ENCODE measurements at regions not wholly inside any gene's neighbourhood (a gene's known extent, or its start where the extent isn't known, plus 50 kb on each side); places are given as distances from the start of the nearest gene placed in this dataset.

DNA sequence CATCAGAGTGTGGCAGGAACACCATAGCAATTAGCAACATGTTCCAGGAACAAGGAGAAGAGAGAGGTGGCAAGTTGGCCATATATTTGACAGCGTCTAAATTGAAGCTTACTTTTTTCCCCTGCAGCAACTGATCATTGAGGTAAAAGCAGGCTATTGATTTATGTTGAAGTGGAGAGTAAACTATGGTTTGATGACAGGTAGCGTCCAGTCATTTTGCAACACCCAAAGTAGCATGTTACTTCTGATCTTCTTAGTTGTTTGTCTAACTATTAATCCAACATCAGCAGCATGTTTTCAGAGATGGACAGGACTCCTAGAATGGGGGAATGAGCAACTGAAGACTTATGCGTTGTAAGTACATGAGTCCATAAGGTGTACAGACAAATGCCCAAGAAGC is 225.8 kb downstream of the ZPLD1 start:
- H3K9ac ChIP-seq (ENCODE audit: low read depth, low read length, poor library complexity): no peak overlapping the region
- H3K79me1 ChIP-seq (ENCODE audit: low read depth, low read length): no peaks in the 10 kb centered on the region
- H3K4ac ChIP-seq (ENCODE audit: low read length): no peak overlapping the region
- no CpG with 5 or more reads among the region's 3 CpGs for WGBS, 2 donors (ENCODE audit: extremely low coverage in 2 of 2, insufficient read length in 2 of 2, insufficient replicate concordance in 1 of 2)
- no peak overlapping the region for H3K14ac ChIP-seq (ENCODE audit: low read length)
- H3K18ac ChIP-seq (ENCODE audit: low read length): no peak overlapping the region
- H3K9me3 ChIP-seq (replicated peaks in 1 of 2; ENCODE audit: control insufficient read depth in 2 of 2, insufficient read depth in 1 of 2, low read depth in 1 of 2, low read length in 2 of 2): no peaks in the 10 kb centered on the region
- H3K27ac ChIP-seq (replicated peaks; ENCODE audit: low read length): no peak overlapping the region
- no peak overlapping the region for H2BK5ac ChIP-seq (ENCODE audit: low read length)
- no peak overlapping the region for H2AFZ ChIP-seq (ENCODE audit: low read length)
- no peaks in the 10 kb centered on the region for H3K27me3 ChIP-seq (ENCODE audit: control insufficient read depth in 3 of 3, insufficient read depth in 3 of 3, low read depth in 1 of 3, low read length in 3 of 3)
- H3K4me2 ChIP-seq (ENCODE audit: insufficient read depth, low read length, poor library complexity, severe bottlenecking): no peak overlapping the region
- no peak overlapping the region for H3K4me3 ChIP-seq (ENCODE audit: low read length in 2 of 2)
- no peak for DNase-seq (ENCODE audit: low spot score)
- no peaks in the 10 kb centered on the region for H3K4me1 ChIP-seq (ENCODE audit: control insufficient read depth in 2 of 2, insufficient read depth in 1 of 2, low read depth in 1 of 2, low read length in 2 of 2)
- H2BK120ac ChIP-seq (ENCODE audit: low read depth, low read length): no peak overlapping the region
- H4K91ac ChIP-seq (ENCODE audit: low read depth, low read length, poor library complexity): no peak overlapping the region
- no peak overlapping the region for H4K8ac ChIP-seq (ENCODE audit: low read depth, low read length)
- H2BK15ac ChIP-seq (ENCODE audit: low read length): no peak overlapping the region
- H2AK5ac ChIP-seq (ENCODE audit: low read depth, low read length): no peak overlapping the region
- no peak overlapping the region for H3K23ac ChIP-seq (ENCODE audit: low read depth, low read length, poor library complexity)
- H2BK12ac ChIP-seq (ENCODE audit: low read length): no peak overlapping the region
- H3K36me3 ChIP-seq (replicated peaks in 1 of 2; ENCODE audit: control insufficient read depth in 2 of 2, insufficient read depth in 2 of 2, low read length in 2 of 2): no peaks in the 10 kb centered on the region

GRCh38 chr3:102661707-102662497 is 227.1 kb downstream of the ZPLD1 start:
- no peak overlapping the region for H3K18ac ChIP-seq (ENCODE audit: low read length)
- H3K4me3 ChIP-seq (ENCODE audit: low read length in 2 of 2): no peak overlapping the region
- no peaks in the 10 kb centered on the region for H3K4me1 ChIP-seq (ENCODE audit: control insufficient read depth in 2 of 2, insufficient read depth in 1 of 2, low read depth in 1 of 2, low read length in 2 of 2)
- no peak overlapping the region for H2BK15ac ChIP-seq (ENCODE audit: low read length)
- H2AK5ac ChIP-seq (ENCODE audit: low read depth, low read length): no peak overlapping the region
- H2BK5ac ChIP-seq (ENCODE audit: low read length): no peak overlapping the region
- no peaks in the 10 kb centered on the region for H3K27me3 ChIP-seq (ENCODE audit: control insufficient read depth in 3 of 3, insufficient read depth in 3 of 3, low read depth in 1 of 3, low read length in 3 of 3)
- H3K4me2 ChIP-seq (ENCODE audit: insufficient read depth, low read length, poor library complexity, severe bottlenecking): no peak overlapping the region
- H3K36me3 ChIP-seq (replicated peaks in 1 of 2; ENCODE audit: control insufficient read depth in 2 of 2, insufficient read depth in 2 of 2, low read length in 2 of 2): no peaks in the 10 kb centered on the region
- no peak overlapping the region for H2AFZ ChIP-seq (ENCODE audit: low read length)
- H3K27ac ChIP-seq (replicated peaks; ENCODE audit: low read length): no peak overlapping the region
- no CpG with 5 or more reads among the region's 5 CpGs for WGBS, 2 donors (ENCODE audit: extremely low coverage in 2 of 2, insufficient read length in 2 of 2, insufficient replicate concordance in 1 of 2)
- H2BK120ac ChIP-seq (ENCODE audit: low read depth, low read length): no peak overlapping the region
- H3K9ac ChIP-seq (ENCODE audit: low read depth, low read length, poor library complexity): no peak overlapping the region
- H3K14ac ChIP-seq (ENCODE audit: low read length): no peak overlapping the region
- H4K91ac ChIP-seq (ENCODE audit: low read depth, low read length, poor library complexity): no peak overlapping the region
- H2BK12ac ChIP-seq (ENCODE audit: low read length): no peak overlapping the region
- no peak for DNase-seq (ENCODE audit: low spot score)
- no peak overlapping the region for H3K23ac ChIP-seq (ENCODE audit: low read depth, low read length, poor library complexity)
- no peaks in the 10 kb centered on the region for H3K79me1 ChIP-seq (ENCODE audit: low read depth, low read length)
- no peak overlapping the region for H3K4ac ChIP-seq (ENCODE audit: low read length)
- no peaks in the 10 kb centered on the region for H3K9me3 ChIP-seq (replicated peaks in 1 of 2; ENCODE audit: control insufficient read depth in 2 of 2, insufficient read depth in 1 of 2, low read depth in 1 of 2, low read length in 2 of 2)
- H4K8ac ChIP-seq (ENCODE audit: low read depth, low read length): no peak overlapping the region

DNA sequence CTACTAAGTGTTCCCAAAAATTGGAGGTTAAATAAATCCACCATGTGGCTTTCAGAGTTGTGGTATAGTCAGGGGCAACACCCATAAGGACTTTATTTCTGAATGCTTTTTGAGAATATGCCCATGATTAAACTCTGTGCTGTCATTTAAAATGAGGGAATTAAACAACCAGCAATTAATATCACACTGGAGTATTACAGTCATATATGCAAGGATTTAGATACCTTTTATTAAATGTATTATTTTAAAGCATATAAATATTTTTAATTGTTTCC is 227.6 kb downstream of the ZPLD1 start:
- H2BK5ac ChIP-seq (ENCODE audit: low read length): no peak overlapping the region

GRCh38 chr3:102664126-102664525 is 229.3 kb downstream of the ZPLD1 start:
- no peaks in the 10 kb centered on the region for H3K9me3 ChIP-seq (replicated peaks in 1 of 2; ENCODE audit: control insufficient read depth in 2 of 2, insufficient read depth in 1 of 2, low read depth in 1 of 2, low read length in 2 of 2)
- no peak for DNase-seq (ENCODE audit: low spot score)
- no peak overlapping the region for H3K4ac ChIP-seq (ENCODE audit: low read length)
- no peak overlapping the region for H3K9ac ChIP-seq (ENCODE audit: low read depth, low read length, poor library complexity)
- H3K79me1 ChIP-seq (ENCODE audit: low read depth, low read length): no peaks in the 10 kb centered on the region
- H2BK12ac ChIP-seq (ENCODE audit: low read length): no peak overlapping the region
- H3K18ac ChIP-seq (ENCODE audit: low read length): no peak overlapping the region
- no peak overlapping the region for H3K14ac ChIP-seq (ENCODE audit: low read length)
- H2BK5ac ChIP-seq (ENCODE audit: low read length): no peak overlapping the region
- no peak overlapping the region for H2BK120ac ChIP-seq (ENCODE audit: low read depth, low read length)
- H2AK5ac ChIP-seq (ENCODE audit: low read depth, low read length): no peak overlapping the region
- no peak overlapping the region for H2AFZ ChIP-seq (ENCODE audit: low read length)
- no peak overlapping the region for H2BK15ac ChIP-seq (ENCODE audit: low read length)
- no peaks in the 10 kb centered on the region for H3K4me1 ChIP-seq (ENCODE audit: control insufficient read depth in 2 of 2, insufficient read depth in 1 of 2, low read depth in 1 of 2, low read length in 2 of 2)
- no peak overlapping the region for H4K8ac ChIP-seq (ENCODE audit: low read depth, low read length)
- H3K4me3 ChIP-seq (ENCODE audit: low read length in 2 of 2): no peak overlapping the region
- H3K23ac ChIP-seq (ENCODE audit: low read depth, low read length, poor library complexity): no peak overlapping the region
- H4K91ac ChIP-seq (ENCODE audit: low read depth, low read length, poor library complexity): no peak overlapping the region
- H3K27me3 ChIP-seq (ENCODE audit: control insufficient read depth in 3 of 3, insufficient read depth in 3 of 3, low read depth in 1 of 3, low read length in 3 of 3): no peaks in the 10 kb centered on the region
- WGBS, 2 donors (ENCODE audit: extremely low coverage in 2 of 2, insufficient read length in 2 of 2, insufficient replicate concordance in 1 of 2): no CpG with 5 or more reads among the region's 6 CpGs
- H3K36me3 ChIP-seq (replicated peaks in 1 of 2; ENCODE audit: control insufficient read depth in 2 of 2, insufficient read depth in 2 of 2, low read length in 2 of 2): no peaks in the 10 kb centered on the region
- no peak overlapping the region for H3K27ac ChIP-seq (replicated peaks; ENCODE audit: low read length)
- no peak overlapping the region for H3K4me2 ChIP-seq (ENCODE audit: insufficient read depth, low read length, poor library complexity, severe bottlenecking)

More for the DNA sequence above, 227.6 kb downstream of the ZPLD1 start:
- H4K91ac ChIP-seq (ENCODE audit: low read depth, low read length, poor library complexity): no peak overlapping the region
- DNase-seq (ENCODE audit: low spot score): no peak
- no peak overlapping the region for H3K4me2 ChIP-seq (ENCODE audit: insufficient read depth, low read length, poor library complexity, severe bottlenecking)
- H3K14ac ChIP-seq (ENCODE audit: low read length): no peak overlapping the region
- no peaks in the 10 kb centered on the region for H3K27me3 ChIP-seq (ENCODE audit: control insufficient read depth in 3 of 3, insufficient read depth in 3 of 3, low read depth in 1 of 3, low read length in 3 of 3)
- no peak overlapping the region for H2BK15ac ChIP-seq (ENCODE audit: low read length)
- H2AK5ac ChIP-seq (ENCODE audit: low read depth, low read length): no peak overlapping the region
- H3K23ac ChIP-seq (ENCODE audit: low read depth, low read length, poor library complexity): no peak overlapping the region
- no peak overlapping the region for H3K4ac ChIP-seq (ENCODE audit: low read length)
- no peak overlapping the region for H2AFZ ChIP-seq (ENCODE audit: low read length)
- H3K9ac ChIP-seq (ENCODE audit: low read depth, low read length, poor library complexity): no peak overlapping the region
- H3K79me1 ChIP-seq (ENCODE audit: low read depth, low read length): no peaks in the 10 kb centered on the region
- no peak overlapping the region for H2BK12ac ChIP-seq (ENCODE audit: low read length)
- H4K8ac ChIP-seq (ENCODE audit: low read depth, low read length): no peak overlapping the region
- H3K4me1 ChIP-seq (ENCODE audit: control insufficient read depth in 2 of 2, insufficient read depth in 1 of 2, low read depth in 1 of 2, low read length in 2 of 2): no peaks in the 10 kb centered on the region
- no peaks in the 10 kb centered on the region for H3K36me3 ChIP-seq (replicated peaks in 1 of 2; ENCODE audit: control insufficient read depth in 2 of 2, insufficient read depth in 2 of 2, low read length in 2 of 2)
- H3K27ac ChIP-seq (replicated peaks; ENCODE audit: low read length): no peak overlapping the region
- no peak overlapping the region for H2BK120ac ChIP-seq (ENCODE audit: low read depth, low read length)
- no peak overlapping the region for H3K18ac ChIP-seq (ENCODE audit: low read length)
- H3K9me3 ChIP-seq (replicated peaks in 1 of 2; ENCODE audit: control insufficient read depth in 2 of 2, insufficient read depth in 1 of 2, low read depth in 1 of 2, low read length in 2 of 2): no peaks in the 10 kb centered on the region
- H3K4me3 ChIP-seq (ENCODE audit: low read length in 2 of 2): no peak overlapping the region
